ENCODE measurements at regions not wholly inside any gene's neighbourhood (a gene's known extent, or its start where the extent isn't known, plus 50 kb on each side); places are given as distances from the start of the nearest gene placed in this dataset.

GRCh38 chr13:68522184-68522583 is 1292.0 kb upstream of the PCDH9 start:
- no peak overlapping the region for H3K4me3 ChIP-seq (ENCODE audit: low read length)
- TF ChIP-seq, protein P1, sequence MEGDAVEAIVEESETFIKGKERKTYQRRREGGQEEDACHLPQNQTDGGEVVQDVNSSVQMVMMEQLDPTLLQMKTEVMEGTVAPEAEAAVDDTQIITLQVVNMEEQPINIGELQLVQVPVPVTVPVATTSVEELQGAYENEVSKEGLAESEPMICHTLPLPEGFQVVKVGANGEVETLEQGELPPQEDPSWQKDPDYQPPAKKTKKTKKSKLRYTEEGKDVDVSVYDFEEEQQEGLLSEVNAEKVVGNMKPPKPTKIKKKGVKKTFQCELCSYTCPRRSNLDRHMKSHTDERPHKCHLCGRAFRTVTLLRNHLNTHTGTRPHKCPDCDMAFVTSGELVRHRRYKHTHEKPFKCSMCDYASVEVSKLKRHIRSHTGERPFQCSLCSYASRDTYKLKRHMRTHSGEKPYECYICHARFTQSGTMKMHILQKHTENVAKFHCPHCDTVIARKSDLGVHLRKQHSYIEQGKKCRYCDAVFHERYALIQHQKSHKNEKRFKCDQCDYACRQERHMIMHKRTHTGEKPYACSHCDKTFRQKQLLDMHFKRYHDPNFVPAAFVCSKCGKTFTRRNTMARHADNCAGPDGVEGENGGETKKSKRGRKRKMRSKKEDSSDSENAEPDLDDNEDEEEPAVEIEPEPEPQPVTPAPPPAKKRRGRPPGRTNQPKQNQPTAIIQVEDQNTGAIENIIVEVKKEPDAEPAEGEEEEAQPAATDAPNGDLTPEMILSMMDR (IDR thresholded peaks at IDR 0.05; ENCODE audit: insufficient read depth, low read depth, low read length, missing control alignments): no peak
- DNase-seq (ENCODE audit: low read depth): no peak

DNA sequence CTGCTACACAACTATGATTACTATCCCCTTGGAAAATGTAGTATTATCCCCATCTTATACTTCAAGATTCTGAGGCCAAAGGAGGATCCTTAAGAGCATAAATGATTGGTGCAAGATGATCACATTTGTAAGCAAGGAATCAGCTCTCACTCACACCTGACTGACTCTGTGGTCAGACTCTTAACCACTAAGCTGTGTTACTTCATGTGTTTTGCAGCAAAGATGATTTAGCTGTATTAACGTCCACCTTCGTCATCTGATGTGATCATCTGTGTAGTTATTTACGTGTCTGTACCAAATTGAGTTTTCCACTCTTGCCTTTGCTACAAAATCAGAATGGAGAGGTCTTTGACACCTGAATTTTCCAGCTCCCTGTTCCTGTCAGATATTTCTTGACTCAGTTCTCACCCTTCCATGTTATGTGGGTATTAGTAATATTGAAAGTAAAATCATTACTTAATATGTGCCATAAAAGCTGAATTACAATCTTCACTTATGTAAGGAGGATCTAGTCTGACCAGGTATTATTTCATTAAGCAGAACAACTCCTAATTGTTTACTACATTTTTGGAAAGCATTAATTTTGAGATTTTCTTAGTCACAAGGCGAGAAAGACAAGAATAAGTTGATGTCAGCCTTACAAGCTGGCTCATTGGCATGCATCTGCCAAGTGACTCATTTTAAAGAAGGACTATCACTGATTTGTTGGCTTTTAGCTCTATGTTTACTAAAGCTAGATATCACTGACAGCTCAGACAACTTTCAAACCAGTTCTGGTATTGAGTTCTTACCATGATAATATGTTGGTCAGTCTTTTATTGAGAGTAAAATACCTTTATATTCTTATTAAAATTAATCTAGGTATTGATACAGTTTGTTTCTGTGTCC is 1279.8 kb upstream of the PCDH9 start:
- TF ChIP-seq, protein P1 (IDR thresholded peaks at IDR 0.05; ENCODE audit: insufficient read depth, low read depth, low read length, missing control alignments): no peak
- DNase-seq (ENCODE audit: low read depth): peak; percentile 67
- no peak overlapping the region for H3K4me3 ChIP-seq (ENCODE audit: low read length)

GRCh38 chr13:68506888-68507551 is 1276.9 kb upstream of the PCDH9 start:
- TF ChIP-seq, protein P1 (IDR thresholded peaks at IDR 0.05; ENCODE audit: insufficient read depth, low read depth, low read length, missing control alignments): no peak
- H3K4me3 ChIP-seq (ENCODE audit: low read length): no peak overlapping the region
- no peak for DNase-seq (ENCODE audit: low read depth)

DNA sequence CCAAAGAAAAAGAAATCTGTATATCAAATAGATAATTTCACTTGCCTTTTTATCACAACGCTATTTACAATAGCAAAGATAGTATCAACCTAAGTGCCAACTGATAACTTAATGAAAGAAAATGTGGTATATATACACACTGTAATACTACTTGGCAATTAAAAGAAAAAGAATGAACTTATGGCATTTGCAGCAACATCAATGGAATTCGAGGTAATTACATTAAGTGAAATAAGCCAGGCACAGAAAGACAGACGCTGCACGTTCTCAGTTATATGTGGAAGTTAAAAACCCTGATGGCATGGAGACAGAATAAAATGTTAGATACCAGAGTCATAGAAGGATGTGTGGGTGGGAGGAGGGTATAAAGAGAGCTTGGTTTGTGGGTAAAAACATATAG is 1260.5 kb upstream of the PCDH9 start:
- H3K4me3 ChIP-seq (ENCODE audit: low read length): no peak overlapping the region
- DNase-seq (ENCODE audit: low read depth): no peak
- TF ChIP-seq, protein P1 (IDR thresholded peaks at IDR 0.05; ENCODE audit: insufficient read depth, low read depth, low read length, missing control alignments): no peak

DNA sequence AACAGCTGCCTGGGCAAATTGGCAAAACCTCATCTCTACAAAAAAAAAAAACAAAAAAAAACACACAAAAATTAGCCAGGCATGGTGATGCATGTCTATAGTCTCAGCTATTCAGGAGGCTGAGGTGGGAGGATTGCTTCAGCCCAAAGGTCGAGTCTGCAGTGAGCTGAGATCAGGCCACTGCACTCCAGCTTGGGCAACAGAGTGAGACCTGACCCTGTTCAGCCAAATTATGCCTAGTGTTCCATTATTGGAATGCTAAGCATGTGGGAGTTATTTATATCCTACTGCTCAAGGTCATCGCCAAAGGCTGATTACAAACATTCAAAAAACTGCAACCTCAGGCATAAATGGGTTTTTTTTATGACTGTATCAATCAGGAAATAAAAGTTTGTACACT is 1251.0 kb upstream of the PCDH9 start:
- no peak for DNase-seq (ENCODE audit: low read depth)
- H3K4me3 ChIP-seq (ENCODE audit: low read length): no peak overlapping the region
- TF ChIP-seq, protein P1 (IDR thresholded peaks at IDR 0.05; ENCODE audit: insufficient read depth, low read depth, low read length, missing control alignments): no peak

- TF ChIP-seq, protein P1 (IDR thresholded peaks at IDR 0.05; ENCODE audit: insufficient read depth, low read depth, low read length, missing control alignments): no peak
- no peak overlapping the region for H3K4me3 ChIP-seq (ENCODE audit: low read length)
- DNase-seq (ENCODE audit: low read depth): no peak
These were observed 1243.7 kb upstream of the PCDH9 start for GRCh38 chr13:68473834-68474326.

All from epithelial cell of esophagus (primary cell).